GM21576 (cell line): ENCODE measurements at regions not wholly inside any gene's neighbourhood (a gene's known extent, or its start where the extent isn't known, plus 50 kb on each side); places are given as distances from the start of the nearest gene placed in this dataset.

Experiments
- ATAC-seq: cut with Tn5 transposase; IDR thresholded peaks from one replicate; pipeline ENCODE4 v1.9.1; 2021; ENCODE audit warnings: mild to moderate bottlenecking, moderate library complexity; ENCODE audit not compliant: unreplicated experiment

DNA sequence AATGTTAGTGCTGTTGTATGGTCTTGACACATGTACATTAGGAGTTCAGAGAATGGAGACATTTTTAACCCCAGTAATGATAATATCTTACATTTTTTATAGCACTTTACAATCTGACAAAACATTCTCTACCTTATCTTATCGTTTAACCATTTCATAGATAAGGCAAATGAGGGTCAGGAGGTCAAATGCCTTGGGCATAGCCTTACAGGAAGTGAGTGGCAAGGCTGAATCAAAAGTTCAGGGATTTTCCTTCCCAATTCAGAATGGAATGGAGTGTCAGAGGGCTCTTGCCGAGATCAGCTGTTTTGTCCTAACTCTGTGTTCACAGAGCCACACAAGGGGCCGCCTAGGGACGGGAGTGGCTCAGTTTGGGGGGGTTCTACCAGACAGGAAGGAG, 57.6 kb upstream of the AK4 start:
- no peak for ATAC-seq

DNA sequence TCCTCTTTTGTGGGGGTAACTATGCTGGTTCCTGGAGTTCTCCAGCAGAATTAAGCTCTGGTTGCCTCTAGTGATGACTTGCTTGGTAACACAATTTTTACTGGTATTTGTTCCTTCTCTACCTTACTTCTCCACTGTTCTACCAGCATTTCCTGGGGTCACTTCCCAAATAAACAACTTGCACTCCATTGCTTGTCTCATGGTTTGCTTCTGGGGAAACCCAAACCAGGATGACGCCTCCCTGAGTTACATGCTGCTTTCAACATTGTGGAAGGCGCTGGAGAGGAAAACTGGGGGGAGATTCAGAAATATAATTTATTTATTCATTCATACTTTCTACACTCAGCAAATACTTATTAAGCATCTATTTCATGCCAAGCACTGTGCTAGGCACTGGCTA, 55.3 kb upstream of the AK4 start:
- ATAC-seq: no peak

DNA sequence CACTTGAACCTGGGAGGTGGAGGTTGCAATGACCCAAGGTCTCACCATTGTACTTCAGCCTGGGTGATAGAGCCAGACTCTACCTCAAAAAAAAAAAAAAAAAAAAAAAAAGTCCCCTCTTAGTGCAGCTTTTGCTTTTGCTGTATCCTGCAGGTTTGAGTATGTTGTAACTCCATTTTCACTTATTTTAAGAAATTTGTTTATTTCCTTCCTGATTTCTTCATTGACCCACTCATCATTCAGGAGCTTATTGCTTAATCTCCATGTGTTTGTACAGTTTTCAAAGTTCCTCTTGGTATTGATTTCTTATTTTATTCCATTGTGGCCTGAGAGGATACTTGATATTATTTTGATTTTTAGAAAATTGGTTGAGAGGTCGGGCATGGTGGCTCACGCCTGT, 50.9 kb upstream of the AK4 start:
- no peak for ATAC-seq
